ENCODE measurements at regions not wholly inside any gene's neighbourhood (a gene's known extent, or its start where the extent isn't known, plus 50 kb on each side); places are given as distances from the start of the nearest gene placed in this dataset.

- TF ChIP-seq YY1 (IDR thresholded peaks at IDR 0.05) (no peak), RAD21 (IDR thresholded peaks at IDR 0.05) (no peak), CTCF (IDR thresholded peaks at IDR 0.05; ENCODE audit: low read depth, low read length, missing input control) (no peak), TAF1 (conservative IDR thresholded peaks at IDR 0.05) (no peak), ZBTB33 (IDR thresholded peaks at IDR 0.05) (no peak), REST (IDR thresholded peaks at IDR 0.05) (no peak)
These were observed 637.5 kb downstream of the PLCL1 start for GRCh38 chr2:198441901-198442300.

Data from liver (tissue), 3 donors.